AG09309 (cell line): ENCODE measurements at regions not wholly inside any gene's neighbourhood (a gene's known extent, or its start where the extent isn't known, plus 50 kb on each side); places are given as distances from the start of the nearest gene placed in this dataset.

Experiments
- DNase-seq: peaks from one replicate; pipeline ENCODE4 v3.0.0-alpha.2; 2010; ENCODE audit warnings: low read depth
- H3K4me3 ChIP-seq: 2 replicates; pipeline ENCODE4 v1.5.1; 2011; ENCODE audit warnings: mild to moderate bottlenecking, low read depth, low read length, moderate library complexity; ENCODE audit not compliant: control insufficient read depth
- TF ChIP-seq, protein P1 (sequence below): IDR thresholded peaks from 2 replicates; pipeline ENCODE4 v1.5.1; 2011; ENCODE audit warnings: mild to moderate bottlenecking, low read depth, low read length, inconsistent platforms; ENCODE audit not compliant: insufficient read depth, control insufficient read depth; ENCODE audit errors: missing control alignments

DNA sequence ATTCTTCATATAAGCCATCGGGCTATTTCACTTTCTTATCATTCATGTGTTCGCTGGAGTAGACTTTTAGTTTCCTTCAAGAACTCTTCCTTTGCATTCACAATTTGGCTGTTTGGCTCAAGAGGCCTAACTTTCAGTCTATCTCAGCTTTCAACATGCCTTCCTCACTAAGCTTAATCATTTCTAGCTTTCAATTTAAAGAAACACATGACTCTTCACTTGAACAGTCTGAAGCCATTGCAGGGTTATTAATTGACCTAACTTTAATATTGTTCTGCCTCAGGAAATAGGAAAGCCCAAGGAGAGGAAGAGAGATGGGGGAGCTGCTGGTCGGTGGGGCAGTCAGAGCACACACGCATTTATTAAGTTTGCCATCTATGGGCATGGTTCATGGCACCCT is 158.1 kb downstream of the SUCLA2 start:
- H3K4me3 ChIP-seq: no peak overlapping the region
- no peak for DNase-seq
- TF ChIP-seq, protein P1, sequence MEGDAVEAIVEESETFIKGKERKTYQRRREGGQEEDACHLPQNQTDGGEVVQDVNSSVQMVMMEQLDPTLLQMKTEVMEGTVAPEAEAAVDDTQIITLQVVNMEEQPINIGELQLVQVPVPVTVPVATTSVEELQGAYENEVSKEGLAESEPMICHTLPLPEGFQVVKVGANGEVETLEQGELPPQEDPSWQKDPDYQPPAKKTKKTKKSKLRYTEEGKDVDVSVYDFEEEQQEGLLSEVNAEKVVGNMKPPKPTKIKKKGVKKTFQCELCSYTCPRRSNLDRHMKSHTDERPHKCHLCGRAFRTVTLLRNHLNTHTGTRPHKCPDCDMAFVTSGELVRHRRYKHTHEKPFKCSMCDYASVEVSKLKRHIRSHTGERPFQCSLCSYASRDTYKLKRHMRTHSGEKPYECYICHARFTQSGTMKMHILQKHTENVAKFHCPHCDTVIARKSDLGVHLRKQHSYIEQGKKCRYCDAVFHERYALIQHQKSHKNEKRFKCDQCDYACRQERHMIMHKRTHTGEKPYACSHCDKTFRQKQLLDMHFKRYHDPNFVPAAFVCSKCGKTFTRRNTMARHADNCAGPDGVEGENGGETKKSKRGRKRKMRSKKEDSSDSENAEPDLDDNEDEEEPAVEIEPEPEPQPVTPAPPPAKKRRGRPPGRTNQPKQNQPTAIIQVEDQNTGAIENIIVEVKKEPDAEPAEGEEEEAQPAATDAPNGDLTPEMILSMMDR: no peak

DNA sequence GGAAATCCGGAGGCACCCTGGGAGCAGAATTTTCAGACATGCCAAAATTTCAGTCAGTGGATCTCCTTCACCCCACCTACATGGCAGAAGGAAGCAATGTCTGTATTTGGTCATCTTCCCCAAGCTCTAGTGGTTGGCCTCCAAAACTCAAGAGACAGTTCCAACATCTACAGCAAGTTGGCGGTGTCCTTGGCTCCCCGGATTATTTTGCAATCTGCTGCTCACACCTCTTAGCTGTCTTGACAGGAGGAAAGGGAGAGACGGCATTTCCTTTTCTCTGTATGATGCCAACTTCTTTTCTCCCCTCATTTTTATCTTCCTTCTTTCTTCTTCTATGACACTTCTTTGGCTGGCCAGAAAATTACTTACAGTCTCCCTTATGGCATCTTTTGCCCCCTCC is 159.9 kb downstream of the SUCLA2 start:
- TF ChIP-seq, protein P1: no peak
- no peak for DNase-seq
- H3K4me3 ChIP-seq: no peak overlapping the region

DNA sequence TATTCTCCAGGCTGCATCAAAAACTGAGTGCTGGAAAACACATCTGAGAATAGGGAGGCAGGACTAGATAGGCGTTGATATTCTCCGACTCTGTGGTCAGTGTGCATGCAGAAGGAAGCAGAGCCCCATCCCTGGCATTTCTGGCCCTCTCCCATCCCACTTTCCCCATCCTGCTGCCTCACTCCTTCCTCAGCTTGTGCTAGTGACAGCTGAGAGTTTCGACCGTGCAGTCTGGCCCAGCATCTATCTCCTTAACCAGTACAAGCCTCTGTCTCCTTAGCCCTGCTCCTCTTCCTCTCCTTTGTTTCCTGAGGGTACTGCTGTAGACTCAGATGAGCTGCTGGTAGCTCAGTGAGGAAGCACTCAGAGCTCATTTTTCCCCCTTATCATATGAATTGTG is 163.2 kb downstream of the SUCLA2 start:
- DNase-seq: no peak
- H3K4me3 ChIP-seq: no peak overlapping the region
- TF ChIP-seq, protein P1: no peak

GRCh38 chr13:47837104-47837880 is 163.8 kb downstream of the SUCLA2 start:
- DNase-seq: no peak
- TF ChIP-seq, protein P1: no peak
- no peak overlapping the region for H3K4me3 ChIP-seq

DNA sequence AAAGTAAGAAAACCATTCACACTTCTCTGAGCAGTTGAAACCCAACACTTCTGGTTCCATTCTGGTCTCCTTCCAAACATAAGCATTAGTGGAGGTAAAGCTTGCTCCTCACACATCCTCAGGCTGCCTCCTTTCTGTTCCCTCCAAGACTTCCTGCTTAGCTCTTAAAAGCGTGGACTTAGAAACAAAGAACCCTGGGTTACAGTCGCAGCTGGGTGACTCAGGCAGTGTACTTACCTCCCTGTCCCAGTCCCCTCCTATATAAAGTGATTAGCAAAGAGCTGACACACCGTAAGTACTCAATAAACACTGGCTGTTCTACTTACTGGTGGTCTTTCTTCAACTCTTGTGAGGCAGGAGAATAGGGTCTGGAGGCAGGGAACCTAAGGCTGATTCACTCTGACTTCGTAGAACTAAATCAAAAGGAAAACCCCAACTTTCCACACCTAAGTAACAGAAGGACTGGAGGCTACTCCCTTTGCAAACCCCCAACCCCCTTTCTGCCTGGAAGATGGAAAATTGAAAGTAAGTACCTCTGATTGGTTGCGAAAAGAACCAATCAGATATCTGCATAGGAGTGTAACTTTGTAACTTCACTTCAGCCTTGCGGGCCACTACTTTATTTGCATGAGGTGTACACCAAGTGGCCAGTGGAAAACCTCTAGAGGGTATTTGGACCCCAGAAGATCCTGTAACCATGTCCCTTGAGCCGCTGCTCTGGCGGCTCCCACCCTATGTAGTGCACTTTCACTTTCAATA is 165.4 kb downstream of the SUCLA2 start:
- TF ChIP-seq, protein P1: no peak
- no peak for DNase-seq
- no peak overlapping the region for H3K4me3 ChIP-seq

DNA sequence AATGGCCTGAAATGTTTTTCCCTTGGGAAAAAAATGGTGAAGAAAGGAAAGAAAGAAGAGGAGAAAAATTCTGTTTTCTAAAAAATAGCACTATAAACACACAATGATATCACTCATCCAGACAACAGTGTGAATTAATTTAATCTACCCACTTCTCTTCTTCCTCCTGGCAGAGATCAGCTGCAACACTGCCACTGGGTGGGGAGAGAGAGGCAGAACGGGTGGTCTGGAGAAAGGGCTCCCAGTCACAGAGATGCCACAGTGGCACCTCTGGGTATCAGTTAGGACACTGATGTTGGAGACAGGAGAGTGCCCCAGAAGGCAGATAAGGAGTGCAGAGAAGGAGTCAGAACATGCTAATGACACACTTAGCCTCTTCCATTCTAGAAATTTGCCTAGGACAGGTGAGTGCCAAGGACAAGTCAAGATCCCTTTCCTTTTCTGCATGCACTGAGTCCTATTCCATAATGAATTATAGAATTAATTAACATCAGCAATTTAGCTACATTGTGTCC is 168.6 kb downstream of the SUCLA2 start:
- H3K4me3 ChIP-seq: no peak overlapping the region
- TF ChIP-seq, protein P1: no peak
- no peak for DNase-seq
